ENCODE measurements at regions not wholly inside any gene's neighbourhood (a gene's known extent, or its start where the extent isn't known, plus 50 kb on each side); places are given as distances from the start of the nearest gene placed in this dataset.

- Histone ChIP-seq H3K36me3 (no peaks in the 10 kb centered on the region), H3K27me3 (no peaks in the 10 kb centered on the region), H3K4me3 (ENCODE audit: low read depth, low read length) (no peak overlapping the region), H3K9me3 (no peaks in the 10 kb centered on the region), H3K4me1 (peaks cover 8% of the 10 kb centered on the region)
- peak; percentile 56 for DNase-seq
- no peak for TF ChIP-seq CTCF (IDR thresholded peaks at IDR 0.05; ENCODE audit: low read depth, low read length)
Observed at GRCh38 chr5:135126688-135127438, 92.8 kb upstream of the PITX1 start.

- Histone ChIP-seq H3K9me3 (no peaks in the 10 kb centered on the region), H3K4me3 (ENCODE audit: low read depth, low read length) (no peak overlapping the region), H3K27me3 (no peaks in the 10 kb centered on the region), H3K36me3 (no peaks in the 10 kb centered on the region), H3K4me1 (peaks cover 8% of the 10 kb centered on the region)
- no peak for DNase-seq
- TF ChIP-seq CTCF (IDR thresholded peaks at IDR 0.05; ENCODE audit: low read depth, low read length), result no peak
Observed at GRCh38 chr5:135124724-135125123, 90.7 kb upstream of the PITX1 start.

GRCh38 chr5:135124128-135124527 lies 90.1 kb upstream of the PITX1 start:
- H3K9me3 ChIP-seq, result no peaks in the 10 kb centered on the region
- TF ChIP-seq CTCF (IDR thresholded peaks at IDR 0.05; ENCODE audit: low read depth, low read length), result no peak
- H3K4me3 ChIP-seq (ENCODE audit: low read depth, low read length), result no peak overlapping the region
- peaks cover 8% of the 10 kb centered on the region for H3K4me1 ChIP-seq
- no peaks in the 10 kb centered on the region for H3K27me3 ChIP-seq
- H3K36me3 ChIP-seq, result no peaks in the 10 kb centered on the region
- no peak for DNase-seq

GRCh38 chr5:135122797-135123196 lies 88.8 kb upstream of the PITX1 start:
- Histone ChIP-seq H3K4me3 (ENCODE audit: low read depth, low read length) (no peak overlapping the region), H3K36me3 (no peaks in the 10 kb centered on the region), H3K4me1 (peaks cover 8% of the 10 kb centered on the region), H3K27me3 (no peaks in the 10 kb centered on the region), H3K9me3 (no peaks in the 10 kb centered on the region)
- no peak for TF ChIP-seq CTCF (IDR thresholded peaks at IDR 0.05; ENCODE audit: low read depth, low read length)
- DNase-seq, result no peak

- Histone ChIP-seq H3K27me3 (no peaks in the 10 kb centered on the region), H3K4me1 (no peaks in the 10 kb centered on the region), H3K36me3 (no peaks in the 10 kb centered on the region), H3K4me3 (ENCODE audit: low read depth, low read length) (no peak overlapping the region), H3K9me3 (no peaks in the 10 kb centered on the region)
- TF ChIP-seq CTCF (IDR thresholded peaks at IDR 0.05; ENCODE audit: low read depth, low read length), result no peak
- no peak for DNase-seq
Observed at GRCh38 chr5:135120951-135121350, 86.9 kb upstream of the PITX1 start.

GRCh38 chr5:135119481-135119880 lies 85.5 kb upstream of the PITX1 start:
- Histone ChIP-seq H3K9me3 (no peaks in the 10 kb centered on the region), H3K36me3 (no peaks in the 10 kb centered on the region), H3K4me1 (no peaks in the 10 kb centered on the region), H3K27me3 (no peaks in the 10 kb centered on the region), H3K4me3 (ENCODE audit: low read depth, low read length) (no peak overlapping the region)
- DNase-seq, result no peak
- TF ChIP-seq CTCF (IDR thresholded peaks at IDR 0.05; ENCODE audit: low read depth, low read length), result no peak
